Hepatocyte (in vitro differentiated cells): ENCODE measurements at regions not wholly inside any gene's neighbourhood (a gene's known extent, or its start where the extent isn't known, plus 50 kb on each side); places are given as distances from the start of the nearest gene placed in this dataset.

Experiments
- EZH2 ChIP-seq: fragments of 200-600 bp; sonication (generic); IDR thresholded peaks from 2 replicates; pipeline ENCODE4 v1.6.1; 2016; ENCODE audit warnings: antibody characterized with exemption, mild to moderate bottlenecking, borderline replicate concordance
- EZH2phosphoT487 ChIP-seq: fragments of 200-600 bp; sonication (generic); IDR thresholded peaks from one replicate; pipeline ENCODE4 v1.6.1; 2018; ENCODE audit warnings: antibody characterized with exemption, mild to moderate bottlenecking, low read depth, moderate library complexity; ENCODE audit not compliant: unreplicated experiment, severe bottlenecking
- TF ChIP-seq, protein P1 (sequence below): fragments of 200-600 bp; sonication (generic); IDR thresholded peaks from 2 replicates; pipeline ENCODE4 v1.5.1; 2016; ENCODE audit warnings: antibody characterized with exemption, mild to moderate bottlenecking; ENCODE audit not compliant: poor library complexity

GRCh38 chr5:27503813-27504212 lies 465.4 kb upstream of the CDH9 start:
- TF ChIP-seq, protein P1, sequence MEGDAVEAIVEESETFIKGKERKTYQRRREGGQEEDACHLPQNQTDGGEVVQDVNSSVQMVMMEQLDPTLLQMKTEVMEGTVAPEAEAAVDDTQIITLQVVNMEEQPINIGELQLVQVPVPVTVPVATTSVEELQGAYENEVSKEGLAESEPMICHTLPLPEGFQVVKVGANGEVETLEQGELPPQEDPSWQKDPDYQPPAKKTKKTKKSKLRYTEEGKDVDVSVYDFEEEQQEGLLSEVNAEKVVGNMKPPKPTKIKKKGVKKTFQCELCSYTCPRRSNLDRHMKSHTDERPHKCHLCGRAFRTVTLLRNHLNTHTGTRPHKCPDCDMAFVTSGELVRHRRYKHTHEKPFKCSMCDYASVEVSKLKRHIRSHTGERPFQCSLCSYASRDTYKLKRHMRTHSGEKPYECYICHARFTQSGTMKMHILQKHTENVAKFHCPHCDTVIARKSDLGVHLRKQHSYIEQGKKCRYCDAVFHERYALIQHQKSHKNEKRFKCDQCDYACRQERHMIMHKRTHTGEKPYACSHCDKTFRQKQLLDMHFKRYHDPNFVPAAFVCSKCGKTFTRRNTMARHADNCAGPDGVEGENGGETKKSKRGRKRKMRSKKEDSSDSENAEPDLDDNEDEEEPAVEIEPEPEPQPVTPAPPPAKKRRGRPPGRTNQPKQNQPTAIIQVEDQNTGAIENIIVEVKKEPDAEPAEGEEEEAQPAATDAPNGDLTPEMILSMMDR, result no peak
- TF ChIP-seq EZH2phosphoT487, result no peak
- TF ChIP-seq EZH2, result no peak
